ENCODE measurements at regions not wholly inside any gene's neighbourhood (a gene's known extent, or its start where the extent isn't known, plus 50 kb on each side); places are given as distances from the start of the nearest gene placed in this dataset.
A peak's percentile ranks its signal among the peaks of the same experiment; 100 is the strongest.

GRCh38 chr6:127019828-127020227 lies 98.6 kb upstream of the RSPO3 start:
- no peak for DNase-seq

GRCh38 chr6:127022302-127022701 lies 96.2 kb upstream of the RSPO3 start:
- peak; percentile 93 for DNase-seq

GRCh38 chr6:127023001-127023778 lies 95.3 kb upstream of the RSPO3 start:
- peak; percentile 65 for DNase-seq

GRCh38 chr6:127026247-127026646 lies 92.2 kb upstream of the RSPO3 start:
- DNase-seq, result no peak

- no peak for DNase-seq
Measured at GRCh38 chr6:127030111-127030510, 88.4 kb upstream of the RSPO3 start.

GRCh38 chr6:127030836-127031235 lies 87.6 kb upstream of the RSPO3 start:
- no peak for DNase-seq

GRCh38 chr6:127031511-127031910 lies 87.0 kb upstream of the RSPO3 start:
- no peak for DNase-seq

GRCh38 chr6:127032971-127033370 lies 85.5 kb upstream of the RSPO3 start:
- DNase-seq, result no peak

- no peak for DNase-seq
Measured at GRCh38 chr6:127051571-127052260, 66.8 kb upstream of the RSPO3 start.

GRCh38 chr6:127053032-127053874 lies 65.2 kb upstream of the RSPO3 start:
- no peak for DNase-seq

GRCh38 chr6:127053875-127054235 lies 64.6 kb upstream of the RSPO3 start:
- DNase-seq, result no peak

- DNase-seq, result no peak
Measured at GRCh38 chr6:127058027-127058426, 60.4 kb upstream of the RSPO3 start.

GRCh38 chr6:127058936-127059335 lies 59.5 kb upstream of the RSPO3 start:
- DNase-seq, result no peak

Data from NCI-H2029 treated with DMSO at 0.1 percent for 48 hours (cell line).